Spleen (tissue), 11 donors: ENCODE measurements at regions not wholly inside any gene's neighbourhood (a gene's known extent, or its start where the extent isn't known, plus 50 kb on each side); places are given as distances from the start of the nearest gene placed in this dataset.
A peak's percentile ranks its signal among the peaks of the same experiment; 100 is the strongest.

Experiments
- DNase-seq: peaks from one replicate; pipeline ENCODE4 v3.0.0-alpha.2; 2020
- H3K27ac ChIP-seq, 8 donors: fragments of 200-600 bp; sonication (generic) in 7 of 8; 1 replicate in 4 of 8; 2 replicates in 4 of 8; pipeline versions ENCODE4 v1.5.0 to v1.8.0; 2016 to 2021; ENCODE audit warnings: inconsistent platforms in 4 of 8, mild to moderate bottlenecking in 4 of 8, moderate library complexity in 1 of 8
- H3K27me3 ChIP-seq, 7 donors: fragments of 200-600 bp; sonication (generic) in 6 of 7; replicated peaks in 1 of 7; 1 replicate in 4 of 7; 2 replicates in 3 of 7; pipeline versions ENCODE4 v1.5.0 to v1.8.0; 2016 to 2021; ENCODE audit warnings: inconsistent platforms in 3 of 7, mild to moderate bottlenecking in 1 of 7
- H3K36me3 ChIP-seq, 6 donors: fragments of 200-600 bp; sonication (generic) in 5 of 6; 1 replicate in 4 of 6; 2 replicates in 2 of 6; pipeline versions ENCODE4 v1.5.0 to v1.8.0; 2016 to 2021; ENCODE audit warnings: inconsistent platforms in 2 of 6
- H3K4me1 ChIP-seq, 6 donors: fragments of 200-600 bp; sonication (generic) in 5 of 6; 1 replicate in 3 of 6; 2 replicates in 3 of 6; pipeline versions ENCODE4 v1.5.0 to v1.8.0; 2016 to 2021; ENCODE audit warnings: inconsistent platforms in 3 of 6
- H3K4me3 ChIP-seq, 8 donors: fragments of 200-600 bp; sonication (generic) in 7 of 8; 1 replicate in 4 of 8; 2 replicates in 4 of 8; pipeline versions ENCODE4 v1.5.0 to v1.8.0; 2016 to 2021; ENCODE audit warnings: inconsistent platforms in 4 of 8, mild to moderate bottlenecking in 4 of 8, moderate library complexity in 2 of 8
- H3K9me3 ChIP-seq, 8 donors: fragments of 200-600 bp; sonication (generic) in 7 of 8; 1 replicate in 4 of 8; 2 replicates in 4 of 8; pipeline versions ENCODE4 v1.5.0 to v1.8.0; 2016 to 2021; ENCODE audit warnings: inconsistent platforms in 4 of 8
- POLR2A ChIP-seq, 3 donors: fragments of 450-650 bp; IDR thresholded peaks; one replicate each; pipeline ENCODE4 v1.5.1; 2017; ENCODE audit warnings: antibody characterized with exemption in 3 of 3, mild to moderate bottlenecking in 1 of 3
- POLR2AphosphoS5 ChIP-seq, 3 donors: sonication (generic); formaldehyde crosslinking; IDR thresholded peaks; one replicate each; pipeline ENCODE4 v1.5.1; 2017; ENCODE audit warnings: antibody characterized with exemption in 3 of 3
- WGBS, 5 donors: extraction: QIAGEN DNeasy Blood & Tissue Kit in 3 of 5; methylation state at CpG; one replicate each; pipeline versions ENCODE4 v1.1.5 to v1.1.7; 2013 to 2018; 5-methylcytosine and 5-hydroxymethylcytosine counted together
- intact Hi-C: fragments of 100-400 bp; cut with DNase I; formaldehyde crosslinking; loops from one replicate; pipeline ENCODE4 v1.15.0; 2023; ENCODE audit warnings: low total_unique reads
- TF ChIP-seq, protein P1 (sequence below), 11 experiments: fragments of 200-600 bp in 7 of 11; fragments of 450-650 bp in 4 of 11; sonication (generic) in 4 of 11; IDR thresholded peaks in 8 of 11; conservative IDR thresholded peaks in 3 of 11; 1 replicate in 7 of 11; 2 replicates in 4 of 11; pipeline versions ENCODE4 v1.4.0 to v1.8.0; 2016 to 2021; ENCODE audit warnings: antibody characterized with exemption in 11 of 11, inconsistent platforms in 4 of 11, mild to moderate bottlenecking in 1 of 11
- donor health status: healthy with polysubstance abuse.
- donor health status: DM: no; HTN: no; CAD: no; lungs with moderate emphysema.
- donor health status: DM: no; HTN: no; CAD: no.
- donor health status: Bipolar disorder and iron deficiency.
- donor health status: healthy.
- donor health status: DM: no; HTN: no; CAD: no.
- donor health status: DM: yes; HTN: yes; CAD: no.

DNA sequence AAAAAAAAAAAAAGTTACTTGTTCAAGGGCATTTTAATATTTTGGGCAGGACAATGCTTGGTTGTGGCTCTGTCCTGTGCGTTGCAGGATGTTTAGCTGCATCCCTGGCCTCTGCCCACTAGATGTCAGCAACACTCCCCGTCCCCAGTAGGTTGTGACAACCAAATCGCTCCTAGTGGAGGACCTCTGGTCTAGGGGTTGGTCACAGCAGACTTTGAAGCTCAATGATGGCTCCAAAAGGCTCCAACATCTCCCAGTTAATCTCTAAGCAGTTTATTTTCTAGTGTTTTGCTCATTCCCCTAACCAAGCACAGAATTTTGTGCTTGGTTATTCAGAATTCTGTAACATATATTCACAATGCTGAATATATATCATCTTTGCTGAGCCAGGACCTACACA is 67.0 kb downstream of the CHRNA1 start:
- WGBS, 5 donors, result 1 to 3% (median 2%) methylated on average over 3 of the region's 3 CpGs
- Histone ChIP-seq H3K4me3 (no peak overlapping the region), H3K4me1 (peaks cover 0 to 8% (median 5%) of the 10 kb centered on the region in 6 donors), H3K9me3 (no peaks in the 10 kb centered on the region), H3K27me3 (no peaks in the 10 kb centered on the region), H3K36me3 (no peaks in the 10 kb centered on the region), H3K27ac (no peak overlapping the region)
- DNase-seq, result peak; percentile 82
- intact Hi-C loops, result no loop called here
- TF ChIP-seq POLR2A (IDR thresholded peaks at IDR 0.05) (no peak), POLR2AphosphoS5 (IDR thresholded peaks at IDR 0.05) (no peak)
- TF ChIP-seq, protein P1, sequence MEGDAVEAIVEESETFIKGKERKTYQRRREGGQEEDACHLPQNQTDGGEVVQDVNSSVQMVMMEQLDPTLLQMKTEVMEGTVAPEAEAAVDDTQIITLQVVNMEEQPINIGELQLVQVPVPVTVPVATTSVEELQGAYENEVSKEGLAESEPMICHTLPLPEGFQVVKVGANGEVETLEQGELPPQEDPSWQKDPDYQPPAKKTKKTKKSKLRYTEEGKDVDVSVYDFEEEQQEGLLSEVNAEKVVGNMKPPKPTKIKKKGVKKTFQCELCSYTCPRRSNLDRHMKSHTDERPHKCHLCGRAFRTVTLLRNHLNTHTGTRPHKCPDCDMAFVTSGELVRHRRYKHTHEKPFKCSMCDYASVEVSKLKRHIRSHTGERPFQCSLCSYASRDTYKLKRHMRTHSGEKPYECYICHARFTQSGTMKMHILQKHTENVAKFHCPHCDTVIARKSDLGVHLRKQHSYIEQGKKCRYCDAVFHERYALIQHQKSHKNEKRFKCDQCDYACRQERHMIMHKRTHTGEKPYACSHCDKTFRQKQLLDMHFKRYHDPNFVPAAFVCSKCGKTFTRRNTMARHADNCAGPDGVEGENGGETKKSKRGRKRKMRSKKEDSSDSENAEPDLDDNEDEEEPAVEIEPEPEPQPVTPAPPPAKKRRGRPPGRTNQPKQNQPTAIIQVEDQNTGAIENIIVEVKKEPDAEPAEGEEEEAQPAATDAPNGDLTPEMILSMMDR (IDR thresholded peaks at IDR 0.05 in 8 of 11, conservative IDR thresholded peaks at IDR 0.05 in 3 of 11), result peak; percentile 54 to 88 (median 77)

DNA sequence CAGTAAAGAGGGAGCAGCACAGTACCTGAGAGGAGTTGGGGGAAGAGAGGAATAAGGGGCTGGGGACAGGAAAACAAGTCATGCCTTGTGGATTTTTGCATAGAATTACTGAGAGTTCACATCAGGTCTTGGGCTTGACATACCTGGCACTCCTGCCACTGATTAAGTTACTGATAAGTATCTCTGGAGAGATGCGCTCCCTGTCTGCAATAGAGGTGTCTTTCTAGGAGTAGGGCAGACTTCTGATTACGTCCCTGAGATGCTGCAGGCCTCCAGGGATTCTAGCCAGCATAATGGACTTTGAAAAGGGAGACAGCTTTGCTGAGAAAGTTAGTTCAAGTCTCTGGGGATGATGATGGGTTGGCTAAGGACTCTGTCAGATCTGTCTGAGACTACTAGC is 69.4 kb downstream of the CHRNA1 start:
- no peak overlapping the region for H3K4me3 ChIP-seq
- WGBS, 5 donors, result 41 to 91% (median 71%) methylated on average over 2 of the region's 2 CpGs
- no peak overlapping the region for H3K27ac ChIP-seq
- no peaks in the 10 kb centered on the region for H3K9me3 ChIP-seq
- TF ChIP-seq, protein P1 (IDR thresholded peaks at IDR 0.05 in 8 of 11, conservative IDR thresholded peaks at IDR 0.05 in 3 of 11), result no peak
- no peak for TF ChIP-seq POLR2AphosphoS5 (IDR thresholded peaks at IDR 0.05)
- no peak for TF ChIP-seq POLR2A (IDR thresholded peaks at IDR 0.05)
- H3K27me3 ChIP-seq, result no peaks in the 10 kb centered on the region
- intact Hi-C loops, result loop anchor here (5.0 kb wide), 1 partner anchor 118 kb away; no protein-coding TSS in a partner anchor
- no peaks in the 10 kb centered on the region for H3K36me3 ChIP-seq
- peaks cover 0 to 20% (median 11%) of the 10 kb centered on the region in 6 donors for H3K4me1 ChIP-seq
- no peak for DNase-seq

DNA sequence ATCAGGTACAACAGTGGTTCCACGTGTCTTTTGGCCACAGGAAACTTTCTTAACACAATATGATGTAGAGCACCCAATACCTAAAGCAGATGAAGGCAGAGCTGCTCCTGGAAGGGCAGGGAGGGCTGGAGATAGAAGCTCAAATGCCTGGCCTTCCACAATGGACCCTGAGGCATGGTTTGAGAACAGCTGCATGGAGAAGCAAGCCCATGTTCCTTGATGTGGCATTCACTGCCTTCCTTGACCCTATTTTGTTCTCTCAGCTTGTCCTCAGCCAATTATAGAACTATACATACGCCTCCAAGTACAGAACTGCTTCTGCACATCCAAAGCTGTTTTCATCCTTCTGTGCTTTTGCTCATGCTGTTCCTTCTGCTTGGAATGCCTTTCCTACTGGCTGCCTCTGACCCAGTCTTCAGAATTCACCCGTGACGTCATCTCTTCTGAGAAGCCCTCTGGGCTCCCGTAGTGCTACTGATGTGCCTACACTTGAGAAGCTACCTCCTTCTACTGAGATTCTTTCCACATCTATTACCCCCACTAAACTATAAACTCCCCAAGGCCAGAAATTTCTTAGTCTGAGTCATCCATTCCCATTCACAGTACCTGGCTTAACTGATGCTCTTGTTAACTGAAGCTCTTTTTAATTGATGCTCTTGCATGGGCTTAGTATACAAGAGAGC is 69.9 kb downstream of the CHRNA1 start:
- no peaks in the 10 kb centered on the region for H3K36me3 ChIP-seq
- no peak overlapping the region for H3K27ac ChIP-seq
- peaks cover 0 to 20% (median 11%) of the 10 kb centered on the region in 6 donors for H3K4me1 ChIP-seq
- 80 to 89% (median 85%) methylated on average over 5 of the region's 5 CpGs for WGBS, 5 donors
- intact Hi-C loops, result loop anchor here (5.0 kb wide), 1 partner anchor 117 kb away; no protein-coding TSS in a partner anchor
- no peak for DNase-seq
- no peaks in the 10 kb centered on the region for H3K27me3 ChIP-seq
- TF ChIP-seq POLR2A (IDR thresholded peaks at IDR 0.05) (no peak), POLR2AphosphoS5 (IDR thresholded peaks at IDR 0.05) (no peak)
- TF ChIP-seq, protein P1 (IDR thresholded peaks at IDR 0.05 in 8 of 11, conservative IDR thresholded peaks at IDR 0.05 in 3 of 11), result no peak
- no peak overlapping the region for H3K4me3 ChIP-seq
- H3K9me3 ChIP-seq, result no peaks in the 10 kb centered on the region

DNA sequence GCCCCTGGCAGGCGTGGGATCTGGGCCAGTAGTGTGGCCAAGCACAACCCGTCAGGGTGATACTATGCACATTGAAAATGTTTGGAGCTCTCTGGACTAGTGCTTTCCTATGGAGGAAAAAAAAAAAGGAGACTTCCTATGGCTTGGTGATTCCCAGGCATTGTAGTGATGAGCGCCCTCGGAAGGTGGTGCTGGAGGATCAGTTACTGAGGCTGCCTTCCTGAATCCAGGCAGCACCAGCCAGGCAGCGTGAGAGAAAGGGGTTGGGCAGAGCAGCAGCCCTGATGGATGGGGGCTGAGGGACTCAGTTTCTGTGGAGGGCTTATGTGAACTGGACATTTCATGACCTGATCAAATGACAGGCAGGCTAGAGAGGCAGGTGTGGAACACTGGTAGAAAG is 70.9 kb downstream of the CHRNA1 start:
- no peak overlapping the region for H3K27ac ChIP-seq
- peaks cover 0 to 20% (median 11%) of the 10 kb centered on the region in 6 donors for H3K4me1 ChIP-seq
- TF ChIP-seq POLR2AphosphoS5 (IDR thresholded peaks at IDR 0.05) (no peak), POLR2A (IDR thresholded peaks at IDR 0.05) (no peak)
- TF ChIP-seq, protein P1 (IDR thresholded peaks at IDR 0.05 in 8 of 11, conservative IDR thresholded peaks at IDR 0.05 in 3 of 11), result no peak
- 93 to 97% (median 96%) methylated on average over 5 of the region's 5 CpGs for WGBS, 5 donors
- no peak overlapping the region for H3K4me3 ChIP-seq
- H3K36me3 ChIP-seq, result no peaks in the 10 kb centered on the region
- intact Hi-C loops, result loop anchor here (5.0 kb wide), 1 partner anchor 116 kb away; no protein-coding TSS in a partner anchor
- H3K27me3 ChIP-seq, result no peaks in the 10 kb centered on the region
- H3K9me3 ChIP-seq, result no peaks in the 10 kb centered on the region
- DNase-seq, result no peak
